Dermis microvascular lymphatic vessel endothelial cell (primary cell): ENCODE measurements at regions not wholly inside any gene's neighbourhood (a gene's known extent, or its start where the extent isn't known, plus 50 kb on each side); places are given as distances from the start of the nearest gene placed in this dataset.

ENCODE experiments used
- DNase-seq, 2 donors: peaks; one replicate each; pipeline versions ENCODE4 v3.0.0 to v3.0.0-alpha.2; 2010; ENCODE audit warnings: low read depth in 2 of 2

- no peak for DNase-seq
Measured at GRCh38 chr1:234989479-234990327, 138.9 kb downstream of the TOMM20 start.

DNA sequence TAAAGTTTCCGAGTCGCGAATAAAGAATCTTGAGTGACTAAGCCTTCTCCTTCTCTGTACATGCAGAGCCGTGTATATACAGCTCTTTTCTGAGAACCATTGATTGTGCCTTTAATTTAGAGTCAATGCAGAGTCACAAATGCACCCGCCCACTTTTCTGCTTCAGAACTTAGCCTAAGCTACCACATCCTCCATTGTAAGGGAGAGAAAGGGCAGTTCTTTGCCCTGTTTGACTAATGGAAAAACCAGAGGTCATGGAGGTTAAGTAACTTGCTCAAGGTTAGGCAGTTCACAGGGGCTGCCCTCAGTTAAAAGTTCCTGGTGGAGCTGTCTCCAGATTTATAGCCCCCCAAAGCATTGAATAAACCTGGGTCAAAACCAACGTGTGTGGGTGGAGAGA is 139.6 kb downstream of the TOMM20 start:
- DNase-seq, result no peak

DNA sequence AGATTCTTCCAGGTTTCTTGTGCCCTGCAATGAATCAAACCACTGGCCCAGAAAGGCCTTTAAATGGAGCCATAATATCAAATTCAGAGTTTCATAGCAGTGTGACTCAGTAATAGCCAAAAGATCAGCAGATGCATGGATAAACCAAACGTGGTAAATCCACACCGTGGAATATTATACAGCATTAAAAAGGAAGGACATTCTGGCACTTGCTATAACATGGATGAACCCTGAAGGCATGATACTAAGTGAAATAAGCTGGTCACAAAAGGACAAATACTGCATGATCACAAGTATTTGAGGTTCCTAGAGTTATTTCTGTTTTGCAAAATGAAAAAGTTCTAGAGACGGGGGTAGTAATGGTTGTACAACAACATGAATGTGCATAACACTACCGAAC is 140.1 kb downstream of the TOMM20 start:
- no peak for DNase-seq

- DNase-seq, result no peak
Measured at GRCh38 chr1:234988155-234988517, 140.5 kb downstream of the TOMM20 start.

DNA sequence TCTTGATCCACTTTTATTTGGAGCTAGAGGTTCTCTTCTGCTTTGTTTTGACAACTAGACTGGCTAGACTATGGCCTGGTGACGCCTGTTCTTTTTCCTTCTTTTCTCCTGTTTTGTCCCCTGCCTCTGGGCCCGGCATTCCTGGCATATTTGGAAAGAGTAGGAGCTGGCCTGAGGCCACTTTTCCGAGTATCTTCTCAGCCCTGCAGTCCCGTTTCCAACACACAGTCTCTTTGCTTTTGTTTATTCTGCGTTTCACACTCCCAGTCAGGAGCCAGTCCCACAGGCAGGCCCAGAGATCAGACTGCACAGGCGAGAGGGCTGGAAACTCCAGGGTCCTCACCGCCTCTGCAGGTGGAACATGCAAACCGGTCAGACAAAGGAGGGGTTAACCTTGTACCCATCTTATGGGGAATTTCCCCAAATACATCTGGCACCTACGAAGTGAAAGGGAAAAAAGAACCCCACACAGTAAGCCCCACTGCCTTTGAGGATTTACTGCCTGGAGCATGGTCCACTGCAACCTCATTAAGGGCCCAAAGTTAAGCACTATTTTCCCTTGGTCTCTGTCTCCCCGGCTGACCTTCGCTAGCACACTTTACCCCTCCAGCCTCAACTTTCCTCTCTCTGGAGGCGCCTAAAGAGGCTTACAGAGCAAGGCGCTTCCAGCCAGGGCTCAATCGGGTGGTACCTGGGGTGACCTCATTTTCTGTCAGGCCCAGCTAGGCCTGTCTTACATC is 141.1 kb downstream of the TOMM20 start:
- peak; percentile 98 to 99 for DNase-seq

DNA sequence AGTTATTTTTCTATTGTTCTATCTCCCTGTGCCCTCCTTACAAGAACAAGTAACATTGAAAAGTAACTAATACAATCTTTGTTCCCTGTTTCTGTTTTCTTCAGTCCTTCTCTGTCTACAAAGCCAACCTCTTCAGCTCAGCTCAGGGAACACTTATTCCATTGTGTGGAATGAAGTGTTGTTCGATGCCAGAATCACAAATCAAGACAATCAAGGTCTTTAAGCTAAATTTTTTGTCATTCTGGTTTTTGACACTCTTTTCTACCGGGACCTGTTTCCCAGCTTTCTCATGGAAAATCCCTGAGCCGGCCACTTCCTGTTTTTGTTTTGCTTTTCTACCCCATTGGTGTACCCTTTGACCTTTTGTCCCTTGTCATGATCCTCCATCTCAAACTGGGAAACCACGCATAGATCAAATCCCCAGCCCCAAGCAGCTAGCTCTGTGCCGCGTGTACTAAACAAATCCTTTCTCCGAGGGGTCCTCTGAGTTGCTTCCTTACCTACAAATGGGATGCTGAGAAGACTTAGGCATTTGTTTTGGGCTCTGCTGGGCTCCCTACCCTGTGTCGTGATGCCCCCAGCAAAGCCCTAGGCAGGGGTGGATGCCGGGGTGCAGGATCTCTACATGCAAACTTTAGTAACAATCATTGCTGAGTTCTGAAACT is 141.8 kb downstream of the TOMM20 start:
- DNase-seq, result peak; percentile 96 to 98

DNA sequence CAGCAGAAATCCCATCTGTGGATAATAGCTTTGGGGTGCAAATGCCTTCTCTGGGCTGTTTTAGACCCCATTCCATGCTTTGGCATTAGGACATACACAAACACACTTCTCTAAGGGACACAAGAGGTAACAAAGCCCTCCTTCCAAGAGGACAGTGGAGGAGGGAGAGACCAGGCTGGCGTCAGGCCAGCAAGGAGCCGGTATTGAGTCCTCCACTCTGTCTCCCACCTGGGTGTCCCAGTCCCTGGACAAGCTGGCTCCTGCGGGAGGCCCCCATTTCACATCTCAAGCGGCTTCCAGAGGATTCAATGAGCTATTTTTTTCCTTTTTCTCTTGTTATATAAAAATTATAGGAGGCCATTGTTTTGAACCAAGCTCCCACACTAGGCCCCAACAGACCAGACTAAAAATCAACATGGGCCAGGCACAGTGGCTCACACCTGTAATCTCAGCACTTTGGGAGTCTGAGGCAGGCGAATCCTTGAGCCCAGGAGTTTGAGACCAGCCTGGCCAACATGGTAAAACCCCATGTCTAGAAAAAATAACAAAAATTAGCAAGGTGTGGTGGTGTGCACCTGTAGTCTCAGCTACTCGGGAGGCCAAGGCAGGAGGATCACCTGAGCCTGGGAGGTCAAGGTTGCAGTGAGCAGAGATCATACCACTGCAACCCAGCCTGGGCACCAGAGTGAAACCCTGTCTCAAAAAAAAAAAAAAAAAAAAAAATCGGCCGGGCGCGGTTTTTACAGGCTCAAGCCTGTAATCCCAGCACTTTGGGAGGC is 142.9 kb downstream of the TOMM20 start:
- DNase-seq, result no peak

DNA sequence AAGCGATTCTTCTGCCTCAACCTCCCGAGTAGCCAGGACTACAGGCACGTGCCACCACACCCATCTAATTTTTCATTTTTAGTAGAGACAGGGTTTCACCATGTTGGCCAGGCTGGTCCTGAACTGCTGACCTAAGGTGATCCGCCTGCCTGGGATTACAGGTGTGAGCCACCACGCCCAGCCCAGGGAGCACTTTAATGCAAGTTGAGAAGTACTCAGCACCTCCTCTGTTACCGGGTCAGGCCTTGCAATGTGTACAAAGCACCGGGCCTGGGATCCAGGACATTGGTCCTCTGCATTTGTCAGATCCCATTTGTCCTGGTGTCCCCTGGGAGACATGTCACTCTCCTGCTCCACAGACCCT is 143.6 kb downstream of the TOMM20 start:
- DNase-seq, result no peak

- no peak for DNase-seq
Measured at GRCh38 chr1:234983564-234984238, 144.9 kb downstream of the TOMM20 start.

DNA sequence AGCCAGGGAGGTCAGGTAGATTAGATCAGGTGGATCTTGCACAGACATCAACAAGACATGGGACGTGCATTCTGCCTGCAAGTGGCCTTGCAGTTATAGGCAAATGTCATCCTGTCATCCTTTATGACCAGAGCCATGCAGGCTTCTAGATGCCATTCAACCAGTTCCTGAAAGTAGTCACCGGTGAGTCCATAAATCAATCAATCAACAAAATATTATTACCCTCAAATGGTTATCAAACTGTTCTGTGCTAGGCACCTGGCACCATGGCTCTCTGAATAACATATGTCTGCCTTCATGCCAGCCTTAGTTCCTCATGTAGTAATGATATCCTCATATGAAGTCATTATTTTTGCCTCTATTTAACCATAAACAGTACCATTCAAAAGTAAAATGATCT is 146.9 kb downstream of the TOMM20 start:
- DNase-seq, result no peak

DNA sequence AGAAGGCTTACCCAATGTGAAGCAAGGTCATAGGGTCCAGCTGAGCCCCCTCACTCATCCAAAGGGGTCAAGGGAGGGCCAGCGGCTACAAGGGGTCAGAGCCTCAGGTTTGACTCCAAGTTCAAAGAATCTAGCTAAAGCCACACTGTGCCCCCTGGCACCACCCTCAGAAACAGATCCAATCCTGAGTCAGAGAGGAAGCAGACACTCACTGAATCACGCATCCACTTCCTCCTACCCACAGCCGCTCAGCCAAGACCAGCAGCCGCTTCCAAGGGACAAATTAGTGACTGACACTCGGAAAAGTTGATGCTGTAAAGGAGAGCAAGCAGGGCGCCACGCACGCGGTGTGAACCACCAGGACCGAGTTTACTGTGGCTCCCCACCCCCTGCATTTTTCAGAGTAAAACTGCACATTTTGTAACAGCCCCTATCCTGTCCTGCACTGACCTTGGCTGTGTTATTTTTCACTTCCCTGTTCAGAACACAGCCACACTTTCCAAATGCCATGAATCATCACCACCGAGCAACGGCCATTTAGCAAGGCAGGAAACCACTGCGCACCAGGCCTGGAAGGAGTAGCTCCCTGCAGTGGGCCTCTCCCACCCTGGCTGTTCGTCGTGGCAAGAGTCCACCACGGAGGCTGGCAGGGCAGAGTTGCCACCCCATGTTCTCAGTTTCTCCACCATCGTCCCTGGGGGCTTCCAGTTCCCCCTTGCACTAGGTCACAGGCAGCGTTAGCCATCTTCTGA is 147.8 kb downstream of the TOMM20 start:
- DNase-seq, result peak; percentile 98 to 99

DNA sequence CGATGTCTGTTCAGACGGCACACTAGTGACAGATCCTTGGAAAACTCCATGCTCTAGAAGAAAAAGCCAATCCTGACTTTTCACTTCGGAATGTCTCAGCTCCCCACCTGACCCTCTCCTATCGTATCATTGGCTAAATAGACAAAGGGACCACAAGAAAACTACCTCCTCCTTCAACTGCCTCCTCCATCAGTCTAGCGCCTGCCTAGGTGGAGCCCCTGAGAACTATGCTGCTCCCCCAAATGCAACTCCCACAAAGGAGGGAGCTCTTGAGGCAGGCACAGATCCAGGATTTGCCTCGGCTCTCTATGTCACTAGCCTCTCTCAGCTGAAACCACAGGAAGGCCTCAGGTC is 148.4 kb downstream of the TOMM20 start:
- no peak for DNase-seq

DNA sequence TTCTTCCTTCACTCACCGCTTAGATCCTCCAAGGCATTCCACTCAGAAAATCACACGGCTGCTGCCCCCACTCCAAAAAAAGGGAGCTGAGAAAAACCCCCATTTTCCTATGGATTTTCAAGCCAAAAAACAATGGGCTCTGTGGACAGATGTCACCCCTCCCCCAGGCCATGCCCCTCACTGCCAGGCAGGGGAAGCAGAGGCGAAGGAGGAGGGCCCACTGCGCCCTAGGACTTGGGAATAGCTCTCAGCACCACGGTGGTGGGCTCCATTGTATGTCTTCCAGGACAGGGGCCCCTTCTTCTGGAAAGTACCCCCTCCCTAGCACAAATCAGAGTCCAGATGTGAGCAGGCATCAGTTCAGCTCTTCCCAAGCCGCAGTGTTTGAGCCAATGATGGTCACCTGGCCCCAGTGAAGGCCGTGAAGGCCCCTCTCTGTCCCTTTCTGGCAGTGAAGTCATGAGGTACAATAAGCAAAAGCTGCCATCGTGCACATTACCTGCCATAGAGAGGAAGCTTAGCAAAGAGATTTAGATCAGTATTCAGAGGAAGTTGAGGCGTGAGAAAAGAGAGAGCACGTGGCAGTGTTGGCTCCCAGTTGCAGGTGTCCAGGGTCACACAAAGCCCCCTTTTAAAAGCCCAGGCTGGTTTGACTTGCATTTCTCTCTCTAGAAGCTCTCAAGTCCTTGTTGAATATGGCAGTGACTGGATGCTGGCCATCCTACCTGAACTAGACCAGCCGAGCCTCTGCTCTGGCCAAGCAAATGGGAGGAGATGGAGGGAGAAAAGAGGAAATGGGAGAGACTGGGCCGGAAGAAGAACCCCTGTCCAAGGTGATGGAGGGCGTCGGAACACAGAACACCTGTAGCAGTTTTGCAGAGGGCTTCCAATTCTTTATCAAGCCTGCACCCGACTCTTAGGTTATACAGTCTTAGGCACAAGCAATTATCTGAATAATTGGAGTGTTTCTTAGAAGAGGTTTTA is 149.0 kb downstream of the TOMM20 start:
- DNase-seq, result peak in 1 of 2 donors; percentile 45

DNA sequence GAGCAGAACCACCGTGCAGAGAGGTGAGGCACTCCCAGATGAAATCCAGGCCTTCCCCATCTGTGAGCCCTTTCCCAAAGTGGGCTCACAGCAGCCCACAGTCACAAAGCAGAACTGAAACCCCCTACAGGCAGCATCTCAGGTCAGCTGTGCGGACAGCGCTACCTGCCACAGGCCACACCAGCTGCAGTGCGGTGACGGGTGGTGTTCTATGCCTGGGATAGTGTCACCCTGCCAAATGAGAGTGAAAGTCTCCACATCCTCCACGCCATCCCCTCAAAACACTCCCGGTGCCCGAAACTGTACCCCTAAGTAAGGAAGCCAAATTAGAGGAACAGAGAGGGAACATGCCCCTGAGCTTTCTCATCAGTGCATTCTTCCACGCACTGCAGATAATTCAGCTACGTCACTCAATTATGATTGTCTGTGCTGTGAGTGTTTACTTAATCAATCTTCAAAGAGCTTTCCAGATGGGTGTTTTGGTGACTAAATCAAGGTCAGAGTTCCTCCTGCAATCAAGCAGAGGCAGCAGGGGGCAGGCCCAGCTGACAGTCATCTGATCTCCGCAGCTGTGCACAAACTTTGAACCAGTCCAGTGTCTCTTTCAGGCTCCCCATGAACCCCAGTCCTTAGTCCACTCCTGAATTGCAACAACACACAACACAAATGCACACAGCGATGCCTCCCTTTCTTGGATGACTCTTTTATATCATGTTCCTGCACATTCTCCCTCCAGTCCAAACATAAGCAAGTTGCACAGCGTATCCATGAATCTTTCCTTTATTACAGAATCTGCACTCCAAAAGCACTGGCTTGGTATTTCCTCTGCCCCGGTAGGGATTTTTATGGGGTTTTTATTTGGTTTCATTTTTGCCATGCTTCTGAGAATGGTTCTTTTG is 150.0 kb downstream of the TOMM20 start:
- DNase-seq, result peak; percentile 81 to 93

GRCh38 chr1:234977875-234978396 is 150.7 kb downstream of the TOMM20 start:
- peak in 1 of 2 donors; percentile 65 for DNase-seq

GRCh38 chr1:234976861-234977680 is 151.6 kb downstream of the TOMM20 start:
- DNase-seq, result no peak
